ENCODE measurements at regions not wholly inside any gene's neighbourhood (a gene's known extent, or its start where the extent isn't known, plus 50 kb on each side); places are given as distances from the start of the nearest gene placed in this dataset.
A peak's percentile ranks its signal among the peaks of the same experiment; 100 is the strongest.

- peaks cover 0 to 2% (median 0%) of the 10 kb centered on the region in 11 donors for H3K9me3 ChIP-seq
- 26 to 46% methylated on average over 4 of the region's 4 CpGs for WGBS, 2 donors
- TF ChIP-seq CTCF (IDR thresholded peaks at IDR 0.05), result no peak
- ATAC-seq (peak; percentile 86 to 99 (median 96)), DNase-seq (peak in 1 of 2 donors; percentile 57)
- intact Hi-C loops (cut with DNase I), result loop anchor here in 1 of 10 donors (10.0 kb wide), 1 partner anchor 242 kb away; no protein-coding TSS in a partner anchor
- H3K36me3 ChIP-seq, result no peaks in the 10 kb centered on the region
- H3K4me3 ChIP-seq, result no peak overlapping the region
- peak overlapping the region in 4 of 10 donors; percentile 18 to 63 (median 56) for H3K27ac ChIP-seq
- peaks cover 0 to 11% (median 0%) of the 10 kb centered on the region in 9 donors for H3K4me1 ChIP-seq
- H3K27me3 ChIP-seq, result no peaks in the 10 kb centered on the region
These were observed 853.5 kb upstream of the TMPRSS15 start for GRCh38 chr21:19256934-19257660.

GRCh38 chr21:19261731-19262376 lies 858.3 kb upstream of the TMPRSS15 start:
- TF ChIP-seq CTCF (IDR thresholded peaks at IDR 0.05), result no peak
- peak in 3 of 8 donors; percentile 58 to 94 (median 70) for ATAC-seq
- DNase-seq, result no peak

GRCh38 chr21:19266636-19267035 lies 863.1 kb upstream of the TMPRSS15 start:
- Histone ChIP-seq H3K36me3 (no peaks in the 10 kb centered on the region), H3K4me3 (no peak overlapping the region), H3K27ac (no peak overlapping the region), H3K9me3 (peaks cover 0 to 6% (median 0%) of the 10 kb centered on the region in 11 donors), H3K4me1 (no peaks in the 10 kb centered on the region), H3K27me3 (no peaks in the 10 kb centered on the region)
- intact Hi-C loops (cut with DNase I), result no loop called here
- no peak for TF ChIP-seq CTCF (IDR thresholded peaks at IDR 0.05)
- DNase-seq, result no peak
- 71 to 75% methylated on average over 3 of the region's 3 CpGs for WGBS, 2 donors
- ATAC-seq, result no peak

More at GRCh38 chr21:19261731-19262376, 858.3 kb upstream of the TMPRSS15 start:
- intact Hi-C loops (cut with DNase I), result no loop called here
- H3K36me3 ChIP-seq, result no peaks in the 10 kb centered on the region
- H3K9me3 ChIP-seq, result peaks cover 0 to 6% (median 0%) of the 10 kb centered on the region in 11 donors
- no peak overlapping the region for H3K27ac ChIP-seq
- no peak overlapping the region for H3K4me3 ChIP-seq
- 63 to 68% methylated on average over 10 of the region's 10 CpGs for WGBS, 2 donors
- no peaks in the 10 kb centered on the region for H3K27me3 ChIP-seq
- peaks cover 0 to 4% (median 0%) of the 10 kb centered on the region in 9 donors for H3K4me1 ChIP-seq

GRCh38 chr21:19268686-19269085 lies 865.1 kb upstream of the TMPRSS15 start:
- ATAC-seq (no peak), DNase-seq (no peak)
- Histone ChIP-seq H3K27me3 (no peaks in the 10 kb centered on the region), H3K36me3 (no peaks in the 10 kb centered on the region), H3K27ac (no peak overlapping the region), H3K4me3 (no peak overlapping the region), H3K4me1 (no peaks in the 10 kb centered on the region), H3K9me3 (peaks cover 0 to 4% (median 0%) of the 10 kb centered on the region in 11 donors)
- intact Hi-C loops (cut with DNase I), result no loop called here
- 40 to 42% methylated on average over 3 of the region's 3 CpGs for WGBS, 2 donors
- TF ChIP-seq CTCF (IDR thresholded peaks at IDR 0.05), result no peak
